ENCODE measurements at regions not wholly inside any gene's neighbourhood (a gene's known extent, or its start where the extent isn't known, plus 50 kb on each side); places are given as distances from the start of the nearest gene placed in this dataset.

DNA sequence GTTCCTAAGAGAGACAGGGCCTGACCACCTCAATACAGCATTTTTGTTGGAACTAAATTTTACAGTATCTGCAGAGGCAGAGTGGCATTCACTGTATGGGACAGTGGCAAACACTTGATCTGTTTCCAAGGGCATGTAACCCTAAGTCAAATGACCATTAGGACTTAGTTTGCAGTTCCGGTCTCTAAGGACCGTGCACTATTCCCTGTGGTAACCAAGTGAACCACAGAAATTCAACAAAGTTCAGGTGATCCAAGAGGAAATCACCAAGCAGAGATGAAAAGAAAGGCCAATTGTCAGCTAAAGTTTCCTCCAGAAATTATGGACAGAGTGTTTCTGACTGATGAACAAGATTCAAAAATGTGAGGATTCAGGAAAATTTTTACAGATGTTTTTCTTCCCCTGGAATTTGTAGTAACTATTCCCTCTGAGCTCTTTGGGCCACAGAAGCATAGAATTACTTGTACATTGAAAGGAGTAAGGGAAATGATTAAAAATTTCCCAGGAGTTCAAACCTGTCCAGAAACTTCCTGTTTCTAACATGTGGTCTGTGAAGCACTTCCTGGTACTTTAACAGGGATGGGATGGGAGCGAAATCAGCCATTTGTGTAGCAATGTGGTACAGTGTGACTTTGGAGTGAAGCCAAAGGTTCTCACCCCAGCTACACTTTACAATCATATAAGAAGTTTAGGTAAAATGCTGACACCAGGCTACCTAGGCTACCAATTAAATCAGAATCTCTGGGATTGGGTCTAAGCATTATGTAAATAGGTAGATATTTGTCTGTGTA is 266.1 kb upstream of the MAP3K1 start:
- no peak for DNase-seq (ENCODE audit: low read depth in 2 of 2)

DNA sequence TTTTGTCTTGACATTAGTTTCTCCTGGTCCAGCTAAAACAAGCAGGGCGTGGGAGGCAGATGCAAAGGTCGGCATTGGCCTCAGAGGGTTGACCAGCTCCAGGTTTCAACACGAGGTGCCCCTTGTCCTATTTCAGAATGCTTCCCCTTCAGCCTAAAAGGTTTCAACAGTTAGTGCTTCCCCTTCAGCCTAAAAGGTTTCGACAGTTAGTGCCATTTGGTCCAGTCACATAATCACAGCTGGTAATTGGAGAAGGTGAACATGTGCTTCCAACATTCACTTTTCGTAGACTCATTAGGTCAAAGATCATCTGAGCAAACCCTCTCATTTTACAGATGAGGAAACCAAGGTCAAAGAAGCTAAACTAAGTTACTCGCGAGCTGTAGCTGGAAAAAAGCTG is 270.3 kb upstream of the MAP3K1 start:
- no peak for DNase-seq (ENCODE audit: low read depth in 2 of 2)

DNA sequence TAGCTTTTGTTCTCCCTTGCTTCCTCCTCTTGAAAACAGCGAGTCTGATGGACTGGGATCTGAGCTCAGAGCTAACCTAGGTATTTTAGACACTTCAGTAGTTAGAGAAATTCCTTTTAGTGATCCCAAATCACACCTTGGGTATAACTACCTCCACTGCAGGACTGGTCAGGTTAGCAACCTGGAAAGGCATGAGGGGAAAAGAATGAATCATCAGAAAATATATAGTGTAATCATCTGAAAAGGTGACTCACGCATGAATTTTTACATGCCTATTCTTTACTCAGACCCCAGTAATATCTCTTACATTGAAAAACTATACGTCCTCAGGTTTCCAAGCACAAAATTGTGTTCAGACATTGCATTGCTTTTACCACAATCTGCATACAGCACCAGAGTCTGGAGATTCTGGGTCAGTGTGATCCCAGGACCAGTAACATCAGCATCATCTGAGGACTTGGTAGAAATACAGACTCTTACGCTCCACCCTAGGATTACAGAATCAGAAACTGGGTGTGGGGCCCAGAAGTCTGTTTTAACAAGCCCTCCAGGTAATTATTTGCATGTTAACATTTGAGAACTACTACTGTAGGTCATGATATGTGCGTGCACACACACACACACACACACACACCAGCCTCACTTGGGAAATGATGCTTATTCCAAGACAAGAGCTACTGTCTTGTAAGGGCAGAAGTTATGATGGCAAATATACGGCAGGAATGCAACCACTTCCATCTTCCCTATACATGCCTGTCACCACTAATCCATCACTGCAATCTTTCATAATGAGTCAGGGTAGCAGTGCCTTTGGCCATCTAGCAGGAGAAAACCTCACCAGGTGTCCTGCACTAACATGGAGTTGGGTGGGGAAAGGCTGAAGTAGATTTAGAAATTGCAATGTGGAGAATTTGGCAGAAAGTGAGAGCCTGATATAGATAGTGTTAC is 271.6 kb upstream of the MAP3K1 start:
- no peak for DNase-seq (ENCODE audit: low read depth in 2 of 2)

DNA sequence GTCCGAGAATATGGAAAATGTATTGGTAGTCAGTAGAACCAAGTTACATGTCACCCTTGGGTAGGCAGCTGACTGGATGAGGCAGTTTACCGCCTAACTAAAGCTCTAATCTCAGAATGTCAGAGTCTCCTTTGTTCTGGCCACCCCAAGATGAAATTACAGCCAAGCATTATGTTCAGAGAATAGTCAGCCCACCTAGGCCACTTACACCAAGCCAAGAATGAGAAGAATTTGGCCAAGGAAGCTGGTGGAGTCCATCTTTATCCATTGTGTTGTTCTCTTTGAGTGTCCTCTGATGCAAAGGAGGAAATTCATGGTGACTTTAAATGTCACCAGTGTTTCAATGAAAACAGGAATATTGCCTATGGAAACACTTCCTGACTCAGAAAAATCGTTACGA is 275.1 kb upstream of the MAP3K1 start:
- no peak for DNase-seq (ENCODE audit: low read depth in 2 of 2)

DNA sequence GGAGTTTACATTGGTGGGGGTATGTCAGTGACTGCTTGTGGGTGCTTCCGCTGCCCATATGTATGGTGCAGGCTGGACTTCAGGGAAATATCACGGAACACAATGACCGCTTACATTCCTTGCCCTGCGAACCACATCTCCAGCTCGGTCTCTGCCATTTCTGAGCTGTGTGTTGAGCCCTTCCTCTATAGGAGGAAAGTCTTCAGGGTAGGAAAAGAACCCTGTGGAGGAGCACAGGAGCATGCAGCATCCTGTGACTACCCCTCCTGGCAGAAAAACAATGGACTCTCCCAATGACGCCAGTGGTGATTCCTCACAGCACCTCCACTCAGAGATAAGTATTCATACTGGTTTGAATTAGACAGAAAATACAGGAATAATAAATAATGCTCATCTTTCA is 276.8 kb upstream of the MAP3K1 start:
- no peak for DNase-seq (ENCODE audit: low read depth in 2 of 2)

DNA sequence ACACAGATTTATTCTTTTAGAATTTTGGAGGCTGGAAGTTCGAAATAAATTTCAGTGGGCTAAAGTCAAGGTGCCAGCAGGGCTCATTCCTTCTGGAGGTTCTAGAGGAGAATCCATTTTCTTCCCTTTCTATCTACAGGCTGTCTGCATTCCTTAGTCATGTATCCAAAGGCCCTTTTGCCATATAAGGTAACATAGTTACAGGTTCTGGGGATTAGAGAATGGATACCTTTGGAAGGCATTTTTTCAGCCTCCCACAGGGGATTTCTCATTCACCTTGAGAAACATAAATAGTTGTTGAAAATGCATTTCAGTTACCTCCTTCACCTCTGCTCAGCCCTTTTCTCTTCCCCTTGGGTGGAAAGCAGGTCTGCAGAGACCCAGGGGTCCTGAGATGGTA is 280.0 kb upstream of the MAP3K1 start:
- no peak for DNase-seq (ENCODE audit: low read depth in 2 of 2)

DNA sequence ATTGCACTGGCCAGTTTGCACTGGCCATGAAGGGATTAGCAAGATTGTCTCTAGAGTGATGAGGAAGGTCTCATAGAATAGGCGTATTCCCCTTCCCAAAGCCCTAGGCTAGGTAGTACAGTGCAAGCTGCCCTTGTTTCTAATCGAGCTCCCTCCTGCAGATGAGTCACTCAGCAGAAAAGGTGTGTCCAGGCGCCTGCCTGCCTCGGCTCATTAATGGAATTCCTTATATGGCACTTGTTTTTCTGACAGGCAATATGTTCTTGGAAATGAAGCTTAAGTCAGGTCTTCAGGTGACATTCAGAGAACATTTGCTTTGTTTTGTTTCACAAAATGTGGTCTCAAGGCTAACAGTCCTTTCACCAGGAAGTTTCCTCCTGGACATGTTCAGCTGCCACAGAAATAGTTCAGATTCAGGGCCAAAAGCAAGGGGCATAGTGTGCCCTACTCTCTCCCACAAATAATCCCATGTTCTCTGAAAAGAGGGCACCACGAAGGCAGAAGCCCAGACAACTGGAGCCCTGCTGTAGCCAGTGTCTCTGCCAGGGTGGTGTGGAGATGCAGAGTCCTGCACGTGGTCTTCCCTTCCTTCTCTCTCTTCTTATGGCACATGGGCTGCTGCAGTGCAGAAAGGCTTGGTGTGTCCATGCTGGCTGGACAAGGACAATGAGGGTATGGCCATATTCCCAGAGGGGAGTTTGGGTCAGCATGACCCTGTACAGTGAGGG is 281.1 kb upstream of the MAP3K1 start:
- no peak for DNase-seq (ENCODE audit: low read depth in 2 of 2)

DNA sequence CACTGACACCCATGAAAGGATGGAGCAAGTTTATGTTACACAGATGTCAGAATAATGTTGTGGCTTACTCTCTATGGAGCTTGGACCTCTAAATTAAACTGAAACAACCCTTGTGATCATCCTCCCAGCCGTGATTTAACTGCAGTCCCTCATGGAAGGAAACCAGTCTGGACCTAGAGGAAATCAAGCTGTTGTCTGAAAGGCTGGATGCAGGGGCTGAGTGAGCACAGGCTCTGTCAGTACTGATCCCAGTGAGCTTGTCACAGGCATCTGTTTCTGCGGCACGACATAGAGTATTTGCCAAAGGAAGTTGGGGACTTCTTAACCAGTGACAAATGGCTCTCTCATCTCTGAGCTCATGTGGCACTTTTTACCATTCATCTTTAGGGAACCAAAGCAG is 282.9 kb upstream of the MAP3K1 start:
- DNase-seq (ENCODE audit: low read depth in 2 of 2), result no peak

DNA sequence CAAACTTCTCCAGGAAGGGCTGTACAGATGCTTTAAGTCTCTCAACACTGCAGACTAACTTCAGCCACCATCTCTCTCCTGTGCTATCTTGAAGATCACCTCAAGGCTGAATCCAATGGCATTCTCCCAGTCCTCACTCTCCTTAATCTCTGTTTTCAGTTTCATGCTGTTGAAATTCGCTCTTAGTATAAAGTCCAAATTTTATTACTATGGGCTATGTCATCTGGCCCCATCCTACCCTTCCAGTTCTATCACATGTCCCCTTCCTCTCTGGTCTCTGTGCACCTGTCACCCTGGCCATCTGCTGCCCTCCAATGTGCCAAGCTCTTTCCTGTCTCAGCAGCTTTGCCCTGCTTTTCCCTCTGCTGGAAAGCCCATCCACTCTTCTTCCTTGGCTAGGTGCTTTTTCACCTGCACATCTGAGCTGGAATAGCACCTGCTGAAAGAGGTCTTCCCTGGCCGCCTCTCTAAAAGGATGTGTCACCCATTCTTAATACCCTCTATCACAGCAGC is 284.7 kb upstream of the MAP3K1 start:
- DNase-seq (ENCODE audit: low read depth in 2 of 2), result no peak

DNA sequence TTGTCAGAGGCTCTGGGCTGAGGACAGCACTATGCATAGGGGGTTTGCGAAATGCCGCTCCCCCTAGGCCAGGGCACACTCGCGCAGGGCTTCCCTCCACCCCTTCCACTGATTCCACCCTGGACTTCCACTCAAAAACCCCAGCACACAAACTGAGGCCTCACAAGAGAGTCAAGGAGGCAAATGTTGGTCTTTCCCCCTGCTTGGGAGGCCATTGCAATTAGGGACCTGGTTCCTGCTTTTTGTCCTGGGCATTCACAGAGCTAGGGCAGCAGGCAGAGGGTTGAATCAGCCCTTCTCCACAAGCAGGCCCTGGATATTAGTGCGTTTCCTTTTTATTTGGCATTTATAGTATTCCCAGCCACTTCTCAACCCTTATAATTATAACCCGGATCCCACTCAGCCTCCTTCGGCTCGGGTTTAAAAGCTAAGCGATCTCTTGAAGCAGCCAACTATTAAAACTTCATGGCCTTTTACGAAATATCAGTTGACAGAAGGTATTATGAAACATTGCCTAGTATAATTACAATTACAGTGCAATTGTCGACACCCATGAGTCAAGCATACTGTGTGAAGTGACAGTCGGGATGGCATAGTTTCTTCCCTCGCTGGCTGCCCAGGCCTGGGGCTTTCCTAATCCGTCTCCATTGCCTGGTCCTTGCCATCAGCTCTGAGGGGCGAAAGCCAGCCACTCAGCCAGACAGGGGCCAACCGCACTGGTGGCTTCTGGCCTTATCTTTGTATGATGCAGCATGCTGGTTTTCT is 285.5 kb upstream of the MAP3K1 start:
- no peak for DNase-seq (ENCODE audit: low read depth in 2 of 2)

DNA sequence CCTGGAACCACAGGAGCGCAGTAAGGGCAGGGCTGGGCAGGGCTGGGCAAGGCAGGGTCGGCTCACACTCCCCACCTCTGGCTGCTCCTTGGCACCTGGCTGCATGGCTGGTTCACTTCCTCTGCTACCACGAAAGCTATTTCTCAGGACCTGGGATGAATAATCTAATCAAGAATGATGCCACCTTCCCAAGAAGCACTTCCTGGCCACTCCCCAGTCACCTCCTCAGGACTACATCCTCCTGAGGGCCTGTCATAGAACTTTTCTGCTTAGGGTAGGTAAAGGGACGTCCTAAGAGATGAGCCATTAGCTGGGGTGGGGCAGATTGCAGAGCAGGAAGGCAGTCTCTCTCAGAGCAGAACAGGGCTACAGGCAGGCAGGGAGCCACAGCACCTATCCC is 288.2 kb upstream of the MAP3K1 start:
- DNase-seq (ENCODE audit: low read depth in 2 of 2), result no peak

DNA sequence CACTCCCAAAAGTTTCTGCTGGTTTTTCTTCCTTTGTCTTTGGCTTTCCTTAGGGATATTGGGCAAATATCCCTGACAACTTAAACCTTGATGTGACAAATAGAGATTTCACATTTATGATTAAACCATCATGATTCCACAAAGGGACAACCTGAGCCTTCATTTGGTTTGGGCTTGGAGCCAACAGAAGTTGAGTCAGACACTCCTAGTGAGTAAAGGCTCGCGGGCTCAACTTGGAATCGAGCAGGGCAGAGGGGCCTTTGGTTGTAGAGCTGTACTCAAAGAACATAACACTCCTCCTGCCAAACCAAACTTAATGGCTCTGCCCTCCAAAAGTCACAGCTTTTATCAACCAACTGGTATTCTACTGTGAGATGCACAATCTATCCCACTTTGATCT is 290.2 kb upstream of the MAP3K1 start:
- no peak for DNase-seq (ENCODE audit: low read depth in 2 of 2)

DNA sequence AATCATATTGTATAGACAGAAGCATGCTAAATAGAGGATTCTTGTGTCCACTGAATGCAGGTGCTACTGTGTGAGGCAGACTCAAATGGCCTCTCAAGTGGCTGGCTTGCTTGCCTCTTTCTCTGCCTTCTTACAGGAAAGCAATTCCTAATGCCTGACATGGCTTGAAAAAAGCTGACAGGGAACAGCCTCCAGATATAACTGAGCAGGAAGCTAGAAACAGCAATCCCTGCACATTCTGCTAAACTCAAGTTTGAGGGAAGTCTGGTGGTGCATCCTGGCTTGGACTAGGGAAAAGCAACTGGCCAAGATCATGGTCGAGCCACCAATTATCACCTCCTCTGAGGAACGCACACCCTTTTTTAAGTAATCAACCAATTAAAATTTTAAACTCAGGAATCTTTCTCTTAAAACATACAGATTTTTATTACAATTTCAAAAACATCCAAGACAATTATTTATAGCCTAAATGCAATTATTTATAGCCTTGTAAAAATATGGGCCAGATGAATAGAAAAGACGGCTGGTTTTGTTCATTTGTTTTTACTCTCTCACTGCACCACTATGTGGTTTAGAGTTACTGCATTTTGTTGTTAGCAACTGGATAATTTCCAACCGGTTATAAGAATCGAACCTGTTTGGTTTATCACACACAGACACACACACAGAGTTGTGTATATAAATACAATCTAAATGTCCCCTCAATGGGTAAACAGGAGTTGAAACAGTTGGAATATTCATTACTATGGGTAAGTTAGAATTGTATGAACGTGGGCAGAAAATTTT is 290.9 kb upstream of the ANKRD55 start:
- no peak for DNase-seq (ENCODE audit: low read depth in 2 of 2)

DNA sequence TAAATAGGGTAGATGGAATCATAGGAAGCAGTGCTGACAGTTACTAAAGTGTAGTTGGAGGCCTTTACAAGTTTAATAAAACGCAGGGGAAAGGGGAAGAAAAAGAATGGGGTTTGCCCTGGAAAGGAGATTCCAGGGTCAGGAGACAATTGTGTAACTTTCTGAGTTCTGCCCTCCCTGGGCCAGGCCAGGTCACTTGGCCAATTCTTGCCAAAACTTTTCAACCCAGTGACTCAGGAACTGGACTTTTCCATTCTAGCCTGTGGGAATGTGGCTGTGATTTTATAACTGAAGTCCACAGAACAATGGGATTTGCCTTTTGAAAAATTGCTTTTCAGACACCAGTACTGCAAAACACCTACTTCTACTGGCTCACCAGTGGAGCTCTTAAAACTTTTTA is 289.8 kb upstream of the ANKRD55 start:
- DNase-seq (ENCODE audit: low read depth in 2 of 2), result no peak

DNA sequence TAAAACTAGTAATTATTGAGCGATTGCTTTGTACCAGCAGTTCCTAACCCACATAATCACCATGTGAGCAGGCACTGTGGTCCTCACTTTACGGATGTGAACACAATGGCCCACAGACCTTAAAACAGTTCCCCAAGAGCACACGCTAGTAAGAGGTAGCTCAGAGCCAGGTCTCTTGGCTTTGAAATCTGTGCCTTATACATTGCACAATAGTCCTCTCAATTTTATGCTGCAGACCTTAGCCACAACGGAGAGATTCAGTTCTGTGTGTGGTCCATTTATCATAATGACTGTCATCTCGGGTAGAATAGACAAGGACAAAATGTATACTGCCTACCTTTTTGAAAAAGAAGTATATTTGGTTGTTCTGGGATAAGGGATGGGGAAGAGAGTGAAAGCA is 289.0 kb upstream of the ANKRD55 start:
- no peak for DNase-seq (ENCODE audit: low read depth in 2 of 2)

DNA sequence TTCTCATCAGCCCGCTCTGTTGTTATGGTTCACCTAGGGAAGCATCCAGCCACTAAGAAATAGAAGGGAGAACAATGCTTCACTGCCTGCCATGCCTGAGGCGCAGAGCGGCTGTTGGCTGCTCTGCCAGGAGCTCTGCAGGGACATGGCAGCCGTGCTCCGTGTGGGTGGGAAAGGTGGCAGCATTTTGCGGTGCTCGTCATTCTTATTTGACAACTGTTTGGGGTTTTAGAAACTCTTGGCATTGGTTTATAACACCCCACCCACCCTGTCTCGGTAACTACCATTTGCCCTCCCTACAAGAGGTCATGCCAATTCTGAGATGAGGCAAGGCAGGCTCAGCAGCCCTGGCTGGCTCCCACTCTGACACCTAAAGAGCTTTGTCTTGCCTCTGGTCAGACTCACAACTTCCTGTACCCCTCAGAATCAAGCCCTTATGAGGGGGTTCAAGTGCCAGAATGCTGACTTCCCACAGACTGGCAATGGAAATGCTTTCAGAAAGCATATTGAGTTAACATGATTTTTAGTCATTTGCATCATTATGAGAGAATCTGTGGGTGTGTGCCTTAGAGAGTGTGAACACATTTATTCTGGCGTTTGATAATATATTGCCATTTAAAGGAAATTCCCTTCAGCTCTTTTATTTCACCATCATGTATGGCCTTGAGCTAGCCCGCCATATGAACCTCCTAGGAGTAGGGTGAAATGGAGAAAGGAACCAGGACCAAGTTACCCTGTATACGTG is 288.0 kb upstream of the ANKRD55 start:
- DNase-seq (ENCODE audit: low read depth in 2 of 2), result no peak

DNA sequence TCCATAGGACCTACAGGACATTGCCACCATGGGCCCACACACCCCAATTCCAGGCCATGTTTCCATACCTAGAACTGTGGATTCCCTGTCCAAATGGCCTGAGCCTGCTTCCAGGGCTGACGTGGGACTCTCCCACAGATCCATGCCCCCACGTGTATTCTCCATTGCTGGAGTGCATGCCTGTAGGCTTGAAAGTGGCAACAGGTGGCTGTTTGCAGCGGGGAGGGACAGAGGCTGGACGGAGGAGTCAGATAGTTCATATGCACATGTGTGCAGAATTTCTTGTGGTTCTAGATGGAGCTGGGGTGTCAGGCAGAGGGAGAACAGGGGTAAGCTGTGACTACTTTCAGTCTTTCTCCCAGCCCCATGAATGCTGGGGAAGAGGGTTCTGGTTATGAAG is 285.7 kb upstream of the ANKRD55 start:
- DNase-seq (ENCODE audit: low read depth in 2 of 2), result no peak

DNA sequence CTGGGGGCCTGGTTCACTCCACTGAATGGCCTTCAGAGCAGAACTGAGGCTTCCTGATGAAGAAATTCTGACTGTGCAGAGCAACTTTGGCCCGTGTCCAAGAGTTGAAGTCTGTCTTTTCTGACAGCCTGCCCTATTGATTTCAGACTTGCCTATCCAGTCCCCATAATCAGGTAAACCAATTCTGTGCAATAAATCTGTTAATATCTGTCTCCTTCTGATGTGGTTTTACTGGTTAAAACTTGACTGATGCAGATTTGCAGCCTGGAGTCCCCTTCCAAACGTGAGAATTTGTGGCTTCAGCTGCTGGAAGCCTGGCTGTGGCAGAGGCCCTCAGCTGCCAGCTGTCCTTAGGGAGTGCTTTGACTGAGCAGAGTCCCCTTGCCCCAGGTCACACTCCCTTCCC is 283.9 kb upstream of the ANKRD55 start:
- no peak for DNase-seq (ENCODE audit: low read depth in 2 of 2)

DNA sequence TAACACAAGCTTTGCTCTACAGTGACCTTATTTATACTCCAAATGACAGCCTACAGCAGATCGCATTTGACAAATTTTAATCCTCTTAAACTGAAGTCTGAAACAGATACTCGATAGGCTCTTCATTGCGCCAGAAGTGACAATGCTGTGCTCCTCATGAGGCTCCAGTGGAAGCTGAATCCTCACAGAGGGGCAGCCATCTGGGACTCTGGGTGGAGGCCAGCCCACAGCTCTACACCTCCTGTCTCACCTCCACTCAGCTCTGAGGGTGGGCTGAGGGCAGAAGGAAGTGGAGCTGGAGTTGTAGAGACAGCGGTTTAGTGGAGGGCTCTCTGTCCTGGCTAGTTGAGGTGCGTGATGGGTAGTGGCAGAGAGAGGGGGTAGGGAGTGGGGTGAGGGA is 283.3 kb upstream of the ANKRD55 start:
- no peak for DNase-seq (ENCODE audit: low read depth in 2 of 2)

DNA sequence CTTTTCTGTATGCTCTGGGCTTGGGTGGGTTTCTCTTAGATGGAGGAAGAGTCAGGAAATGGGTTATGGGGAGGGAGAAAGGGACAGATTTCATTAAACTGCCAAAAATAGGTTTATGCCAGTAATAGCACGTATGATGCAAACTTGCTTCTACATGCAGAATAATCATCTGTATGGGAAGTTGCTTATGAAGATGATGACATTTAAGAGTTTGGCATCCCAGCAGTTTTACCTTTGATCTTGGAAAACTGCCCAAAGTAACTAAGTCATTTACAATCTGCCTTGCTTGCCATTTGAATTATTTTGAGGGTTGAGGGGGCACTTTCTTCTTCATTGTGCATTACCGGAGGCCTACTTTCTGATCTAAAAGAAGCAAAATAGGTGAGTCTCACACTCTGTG is 282.9 kb upstream of the ANKRD55 start:
- no peak for DNase-seq (ENCODE audit: low read depth in 2 of 2)
